ENCODE measurements at regions not wholly inside any gene's neighbourhood (a gene's known extent, or its start where the extent isn't known, plus 50 kb on each side); places are given as distances from the start of the nearest gene placed in this dataset.

DNA sequence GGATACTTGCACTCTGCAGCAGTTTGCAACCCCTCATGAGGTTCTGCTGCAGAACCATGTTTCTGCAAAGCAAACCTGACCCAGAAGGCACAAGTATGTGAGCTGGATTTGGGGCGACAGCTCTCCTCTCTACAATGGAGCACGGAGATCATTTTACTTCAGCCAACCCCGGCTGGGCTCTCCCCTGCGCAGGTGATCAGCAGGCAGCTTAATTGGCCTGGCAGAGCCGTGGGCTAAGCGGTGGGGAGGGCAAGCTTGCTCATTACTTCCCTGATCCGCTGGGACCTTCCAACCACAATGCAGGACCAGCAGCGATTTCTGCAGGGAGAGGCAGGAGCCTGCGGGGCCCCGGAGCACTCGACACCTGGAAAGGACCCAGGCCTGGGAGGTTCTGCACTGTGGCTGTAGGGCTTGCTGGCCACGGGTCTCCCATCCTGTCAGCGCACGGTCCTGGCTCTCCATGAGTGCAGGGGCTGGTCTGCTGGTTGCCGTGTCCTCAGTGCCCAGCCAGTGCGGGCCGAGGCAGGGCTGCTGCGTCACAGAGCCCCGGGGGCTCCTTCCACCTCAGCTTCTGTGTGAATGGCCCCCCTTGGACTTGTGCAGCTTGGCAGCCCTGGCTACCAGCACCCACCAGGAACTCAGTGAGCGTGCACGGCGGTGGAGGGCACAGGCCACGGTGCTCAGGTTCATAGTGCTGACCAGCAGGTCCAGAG, 51.8 kb upstream of the RAPGEF1 start:
- POLR2A ChIA-PET = no interaction called here
- TF ChIP-seq CTCF (IDR thresholded peaks at IDR 0.05; ENCODE audit: control extremely low read depth, extremely low read depth, low read depth, missing control alignments) = no peak
- no peak for DNase-seq (ENCODE audit: extremely low spot score)
- CTCF ChIA-PET = no interaction called here
